ENCODE measurements at regions not wholly inside any gene's neighbourhood (a gene's known extent, or its start where the extent isn't known, plus 50 kb on each side); places are given as distances from the start of the nearest gene placed in this dataset.

DNA sequence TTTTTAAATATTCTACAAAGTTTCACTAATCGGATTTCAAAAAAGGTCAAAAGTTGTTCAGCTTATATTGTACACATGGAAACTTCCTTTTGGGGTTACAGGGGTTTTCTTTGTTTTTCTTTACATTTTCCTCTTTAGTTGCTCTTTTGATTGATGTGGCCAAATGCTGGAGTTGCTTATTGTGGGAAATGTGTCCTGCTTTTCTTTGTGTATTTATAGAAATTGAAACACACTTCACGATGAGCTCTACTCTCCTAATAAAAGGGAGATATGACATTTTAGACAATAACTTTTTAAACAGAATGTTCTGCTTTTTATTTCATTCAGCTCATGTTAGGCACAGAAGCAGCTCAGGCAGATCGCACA lies 50.7 kb upstream of the SPRY1 start:
- ATAC-seq, result no peak
- WGBS, 4 donors, result 59 to 68% (median 61%) methylated on average over 3 of the region's 3 CpGs
- no peaks in the 10 kb centered on the region for H3K27me3 ChIP-seq
- no peak for DNase-seq
- H3K4me3 ChIP-seq, result peak overlapping the region in 1 of 12 donors; percentile 0
- H3K27ac ChIP-seq, result no peak overlapping the region
- no peaks in the 10 kb centered on the region for H3K9me3 ChIP-seq
- TF ChIP-seq, protein P1, sequence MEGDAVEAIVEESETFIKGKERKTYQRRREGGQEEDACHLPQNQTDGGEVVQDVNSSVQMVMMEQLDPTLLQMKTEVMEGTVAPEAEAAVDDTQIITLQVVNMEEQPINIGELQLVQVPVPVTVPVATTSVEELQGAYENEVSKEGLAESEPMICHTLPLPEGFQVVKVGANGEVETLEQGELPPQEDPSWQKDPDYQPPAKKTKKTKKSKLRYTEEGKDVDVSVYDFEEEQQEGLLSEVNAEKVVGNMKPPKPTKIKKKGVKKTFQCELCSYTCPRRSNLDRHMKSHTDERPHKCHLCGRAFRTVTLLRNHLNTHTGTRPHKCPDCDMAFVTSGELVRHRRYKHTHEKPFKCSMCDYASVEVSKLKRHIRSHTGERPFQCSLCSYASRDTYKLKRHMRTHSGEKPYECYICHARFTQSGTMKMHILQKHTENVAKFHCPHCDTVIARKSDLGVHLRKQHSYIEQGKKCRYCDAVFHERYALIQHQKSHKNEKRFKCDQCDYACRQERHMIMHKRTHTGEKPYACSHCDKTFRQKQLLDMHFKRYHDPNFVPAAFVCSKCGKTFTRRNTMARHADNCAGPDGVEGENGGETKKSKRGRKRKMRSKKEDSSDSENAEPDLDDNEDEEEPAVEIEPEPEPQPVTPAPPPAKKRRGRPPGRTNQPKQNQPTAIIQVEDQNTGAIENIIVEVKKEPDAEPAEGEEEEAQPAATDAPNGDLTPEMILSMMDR (IDR thresholded peaks at IDR 0.05), result no peak
- TF ChIP-seq POLR2A (IDR thresholded peaks at IDR 0.05), result no peak
- no peaks in the 10 kb centered on the region for H3K36me3 ChIP-seq
- H3K4me1 ChIP-seq, result peaks cover 0 to 33% (median 5%) of the 10 kb centered on the region in 12 donors
- intact Hi-C loops (cut with DNase I), result loop anchor here in 2 of 10 donors (10.0 kb wide), 2 partner anchors 91 to 101 kb away; no protein-coding TSS in a partner anchor

DNA sequence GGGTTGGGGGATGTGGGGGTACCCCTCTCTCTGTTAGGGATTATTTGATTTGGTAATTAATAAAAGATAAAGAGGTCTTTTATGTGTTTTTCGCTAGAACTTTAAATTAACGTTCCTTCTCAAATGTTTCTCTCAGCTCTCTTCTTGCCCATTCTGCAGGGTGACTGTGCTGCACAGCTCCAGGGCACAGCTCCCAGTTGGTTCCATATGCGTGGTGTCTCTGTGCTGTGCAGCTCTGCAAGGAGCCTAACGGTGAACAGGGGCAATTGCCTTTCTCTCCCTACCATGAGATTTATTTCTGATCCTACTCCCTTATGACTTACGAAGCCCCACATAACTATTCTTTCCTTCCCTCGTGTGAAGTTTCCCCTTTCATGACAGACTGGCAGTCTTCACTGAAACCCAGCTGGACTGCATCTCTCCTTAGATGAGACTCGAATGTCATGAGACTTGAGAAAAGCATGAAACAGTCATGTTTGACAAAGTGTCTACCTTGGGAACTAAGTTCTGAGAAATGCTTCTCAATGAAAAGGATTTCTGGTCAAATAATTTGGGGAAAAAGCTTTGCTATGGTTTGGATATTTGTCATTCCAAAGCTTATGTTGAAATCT lies 50.2 kb upstream of the SPRY1 start:
- TF ChIP-seq POLR2A (IDR thresholded peaks at IDR 0.05), result no peak
- intact Hi-C loops (cut with DNase I), result loop anchor here in 2 of 10 donors (10.0 kb wide), 2 partner anchors 92 to 102 kb away; no protein-coding TSS in a partner anchor
- Histone ChIP-seq H3K27ac (no peak overlapping the region), H3K4me1 (peaks cover 0 to 30% (median 5%) of the 10 kb centered on the region in 12 donors), H3K4me3 (peak overlapping the region in 1 of 12 donors; percentile 0), H3K36me3 (no peaks in the 10 kb centered on the region), H3K27me3 (no peaks in the 10 kb centered on the region), H3K9me3 (no peaks in the 10 kb centered on the region)
- no peak for DNase-seq
- 73 to 82% (median 77%) methylated on average over 7 of the region's 7 CpGs for WGBS, 4 donors
- no peak for ATAC-seq

All from heart left ventricle (tissue), 16 donors.